A673 (cell line): ENCODE measurements at regions not wholly inside any gene's neighbourhood (a gene's known extent, or its start where the extent isn't known, plus 50 kb on each side); places are given as distances from the start of the nearest gene placed in this dataset.

Source experiments
- BruUV-seq: library from RNA; stranded (reverse); fragments of 400-500 nt; replicated peaks from 2 replicates; lab custom pipeline; 2021; lab: Mats Ljungman, UMichigan
- CTCF ChIA-PET: fragments of 300-600 bp; sonication (Branson Sonifier 250); formaldehyde crosslinking; loops from one replicate; lab custom pipeline; 2022; ENCODE audit warnings: antibody characterized with exemption; lab: Charles Lee
- POLR2A ChIA-PET: fragments of 300-600 bp; sonication (Branson Sonifier 250); formaldehyde crosslinking; loops from one replicate; lab custom pipeline; 2022; ENCODE audit warnings: antibody characterized with exemption; ENCODE audit not compliant: low non-redundant PET; lab: Charles Lee
- DNase-seq: peaks from one replicate; pipeline ENCODE4 v3.0.0-alpha.2; 2015; ENCODE audit warnings: low spot score
- H3K27ac ChIP-seq: fragments of 200-600 bp; sonication (generic); 2 replicates; pipeline ENCODE4 v1.5.1; 2016; ENCODE audit warnings: mixed run types, low read depth, mild to moderate bottlenecking, mixed read lengths, antibody characterized with exemption, low read length; ENCODE audit not compliant: poor library complexity, severe bottlenecking
- H3K27me3 ChIP-seq: fragments of 200-600 bp; sonication (generic); replicated peaks from 2 replicates; pipeline ENCODE4 v1.6.1; 2017; ENCODE audit warnings: mixed run types, low read depth, mild to moderate bottlenecking, mixed read lengths, antibody characterized with exemption, low read length; ENCODE audit not compliant: insufficient read depth, poor library complexity
- H3K36me3 ChIP-seq: fragments of 200-600 bp; sonication (generic); 2 replicates; pipeline ENCODE4 v1.6.1; 2016; ENCODE audit warnings: mixed run types, mild to moderate bottlenecking, mixed read lengths, antibody characterized with exemption, low read length; ENCODE audit not compliant: insufficient read depth, poor library complexity, severe bottlenecking
- H3K4me1 ChIP-seq: fragments of 200-600 bp; sonication (generic); 2 replicates; pipeline ENCODE4 v1.6.1; 2017; ENCODE audit warnings: mixed run types, mild to moderate bottlenecking, mixed read lengths, antibody characterized with exemption, low read length; ENCODE audit not compliant: insufficient read depth, poor library complexity, severe bottlenecking
- H3K4me3 ChIP-seq: fragments of 200-600 bp; sonication (generic); 2 replicates; pipeline ENCODE4 v1.5.1; 2016; ENCODE audit warnings: low read depth, mixed run types, mild to moderate bottlenecking, mixed read lengths, low read length; ENCODE audit not compliant: poor library complexity, severe bottlenecking
- H3K9me3 ChIP-seq: fragments of 200-600 bp; sonication (generic); 2 replicates; pipeline ENCODE4 v1.6.1; 2016; ENCODE audit warnings: mixed run types, low read depth, mild to moderate bottlenecking, mixed read lengths, antibody characterized with exemption, low read length; ENCODE audit not compliant: poor library complexity, severe bottlenecking
- CTCF ChIP-seq: fragments of 300-800, 200-600 bp; sonication (generic); conservative IDR thresholded peaks from 2 replicates; pipeline ENCODE4 v1.5.1; 2017; ENCODE audit warnings: low read depth, mild to moderate bottlenecking, antibody characterized with exemption, low read length, moderate library complexity, mixed read lengths
- EZH2 ChIP-seq: fragments of 200-600 bp; sonication (generic); IDR thresholded peaks from 2 replicates; pipeline ENCODE4 v1.6.1; 2017; ENCODE audit warnings: borderline replicate concordance, low read depth, mild to moderate bottlenecking, mixed read lengths, antibody characterized with exemption, low read length; ENCODE audit not compliant: poor library complexity, severe bottlenecking
- intact Hi-C: fragments of 100-400 bp; cut with micrococcal nuclease; formaldehyde crosslinking; loops from one replicate; pipeline ENCODE4 v1.10.0; 2022; ENCODE audit not compliant: unreplicated experiment

GRCh38 chr1:47551971-47552528 is 114.2 kb downstream of the FOXD2 start:
- DNase-seq = no peak
- H3K4me1 ChIP-seq = no peaks in the 10 kb centered on the region
- H3K27me3 ChIP-seq = peaks cover 52% of the 10 kb centered on the region
- no TSS peak for BruUV-seq
- no peak overlapping the region for H3K4me3 ChIP-seq
- ChIA-PET POLR2A (no interaction called here), CTCF (no interaction called here)
- intact Hi-C loops = no loop called here
- H3K27ac ChIP-seq = no peak overlapping the region
- no peaks in the 10 kb centered on the region for H3K9me3 ChIP-seq
- H3K36me3 ChIP-seq = no peaks in the 10 kb centered on the region
- TF ChIP-seq CTCF (no peak), EZH2 (no peak)

- Histone ChIP-seq H3K27me3 (peaks cover 66% of the 10 kb centered on the region), H3K4me1 (no peaks in the 10 kb centered on the region), H3K27ac (no peak overlapping the region), H3K9me3 (no peaks in the 10 kb centered on the region), H3K36me3 (no peaks in the 10 kb centered on the region), H3K4me3 (no peak overlapping the region)
- intact Hi-C loops = no loop called here
- TF ChIP-seq EZH2 (no peak), CTCF (no peak)
- no peak for DNase-seq
- ChIA-PET POLR2A (no interaction called here), CTCF (no interaction called here)
- BruUV-seq = no TSS peak
These were observed 116.2 kb downstream of the FOXD2 start for GRCh38 chr1:47554082-47554481.

- intact Hi-C loops = no loop called here
- DNase-seq = no peak
- Histone ChIP-seq H3K9me3 (no peaks in the 10 kb centered on the region), H3K27ac (no peak overlapping the region), H3K4me1 (no peaks in the 10 kb centered on the region), H3K27me3 (peaks cover 71% of the 10 kb centered on the region), H3K36me3 (no peaks in the 10 kb centered on the region), H3K4me3 (no peak overlapping the region)
- ChIA-PET POLR2A (interaction anchor here (0.7 kb wide), 1 partner anchor 295 kb away, joined by 3 read pairs; no protein-coding TSS in a partner anchor), CTCF (no interaction called here)
- no peak for TF ChIP-seq CTCF
- BruUV-seq = no TSS peak
These were observed 117.1 kb downstream of the FOXD2 start for GRCh38 chr1:47554901-47555300.
